ENCODE measurements at regions not wholly inside any gene's neighbourhood (a gene's known extent, or its start where the extent isn't known, plus 50 kb on each side); places are given as distances from the start of the nearest gene placed in this dataset.

DNA sequence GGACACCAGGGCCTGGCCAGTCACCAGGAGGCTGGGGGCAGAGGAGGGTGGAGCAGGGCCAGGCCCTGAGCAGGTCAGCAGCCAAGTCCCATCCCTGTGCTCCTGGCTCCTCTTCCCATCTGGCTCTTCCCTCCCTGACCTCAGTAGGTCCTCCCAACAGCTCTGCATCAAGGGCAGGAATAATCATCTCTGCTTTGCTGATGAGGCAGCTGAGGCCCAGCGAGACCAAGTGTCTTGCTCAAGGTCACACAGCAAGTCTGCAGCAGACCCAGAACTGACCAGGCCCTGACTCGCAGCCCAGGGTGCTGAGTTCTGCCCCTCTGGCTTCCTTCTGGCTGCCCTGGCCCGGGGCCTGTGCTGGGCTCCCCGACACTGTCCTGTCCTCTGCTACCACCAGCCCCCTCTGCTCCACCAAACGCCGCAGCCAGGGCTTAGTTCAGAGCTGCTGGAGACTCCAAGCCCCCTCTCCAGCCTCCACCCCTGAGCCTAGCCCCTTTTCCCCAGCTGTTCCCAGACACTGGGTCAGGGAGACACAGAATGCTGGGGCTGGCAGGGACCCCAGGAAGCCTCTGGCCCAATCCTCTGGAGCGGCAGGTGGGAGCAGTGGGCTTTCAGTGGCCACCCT lies 224.9 kb downstream of the PTPRU start:
- TF ChIP-seq, protein P1, sequence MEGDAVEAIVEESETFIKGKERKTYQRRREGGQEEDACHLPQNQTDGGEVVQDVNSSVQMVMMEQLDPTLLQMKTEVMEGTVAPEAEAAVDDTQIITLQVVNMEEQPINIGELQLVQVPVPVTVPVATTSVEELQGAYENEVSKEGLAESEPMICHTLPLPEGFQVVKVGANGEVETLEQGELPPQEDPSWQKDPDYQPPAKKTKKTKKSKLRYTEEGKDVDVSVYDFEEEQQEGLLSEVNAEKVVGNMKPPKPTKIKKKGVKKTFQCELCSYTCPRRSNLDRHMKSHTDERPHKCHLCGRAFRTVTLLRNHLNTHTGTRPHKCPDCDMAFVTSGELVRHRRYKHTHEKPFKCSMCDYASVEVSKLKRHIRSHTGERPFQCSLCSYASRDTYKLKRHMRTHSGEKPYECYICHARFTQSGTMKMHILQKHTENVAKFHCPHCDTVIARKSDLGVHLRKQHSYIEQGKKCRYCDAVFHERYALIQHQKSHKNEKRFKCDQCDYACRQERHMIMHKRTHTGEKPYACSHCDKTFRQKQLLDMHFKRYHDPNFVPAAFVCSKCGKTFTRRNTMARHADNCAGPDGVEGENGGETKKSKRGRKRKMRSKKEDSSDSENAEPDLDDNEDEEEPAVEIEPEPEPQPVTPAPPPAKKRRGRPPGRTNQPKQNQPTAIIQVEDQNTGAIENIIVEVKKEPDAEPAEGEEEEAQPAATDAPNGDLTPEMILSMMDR (IDR thresholded peaks at IDR 0.05; ENCODE audit: low read depth, low read length), result no peak
- no peak for TF ChIP-seq POLR2A (IDR thresholded peaks at IDR 0.05; ENCODE audit: extremely low read depth, insufficient read length)
- TF ChIP-seq, protein P2, sequence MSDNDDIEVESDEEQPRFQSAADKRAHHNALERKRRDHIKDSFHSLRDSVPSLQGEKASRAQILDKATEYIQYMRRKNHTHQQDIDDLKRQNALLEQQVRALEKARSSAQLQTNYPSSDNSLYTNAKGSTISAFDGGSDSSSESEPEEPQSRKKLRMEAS (IDR thresholded peaks at IDR 0.05; ENCODE audit: low read depth, low read length), result no peak
- no peak for TF ChIP-seq MYC (IDR thresholded peaks at IDR 0.05; ENCODE audit: low read depth, low read length)

All from NB4 (cell line).